Ureter (tissue), 1 donor: ENCODE measurements at regions not wholly inside any gene's neighbourhood (a gene's known extent, or its start where the extent isn't known, plus 50 kb on each side); places are given as distances from the start of the nearest gene placed in this dataset.

ENCODE experiments used
- DNase-seq: peaks from one replicate; pipeline ENCODE4 v3.0.0-alpha.2; 2020; ENCODE audit warnings: low spot score
- donor health status: DM: yes; HTN: yes; CAD: no.

DNA sequence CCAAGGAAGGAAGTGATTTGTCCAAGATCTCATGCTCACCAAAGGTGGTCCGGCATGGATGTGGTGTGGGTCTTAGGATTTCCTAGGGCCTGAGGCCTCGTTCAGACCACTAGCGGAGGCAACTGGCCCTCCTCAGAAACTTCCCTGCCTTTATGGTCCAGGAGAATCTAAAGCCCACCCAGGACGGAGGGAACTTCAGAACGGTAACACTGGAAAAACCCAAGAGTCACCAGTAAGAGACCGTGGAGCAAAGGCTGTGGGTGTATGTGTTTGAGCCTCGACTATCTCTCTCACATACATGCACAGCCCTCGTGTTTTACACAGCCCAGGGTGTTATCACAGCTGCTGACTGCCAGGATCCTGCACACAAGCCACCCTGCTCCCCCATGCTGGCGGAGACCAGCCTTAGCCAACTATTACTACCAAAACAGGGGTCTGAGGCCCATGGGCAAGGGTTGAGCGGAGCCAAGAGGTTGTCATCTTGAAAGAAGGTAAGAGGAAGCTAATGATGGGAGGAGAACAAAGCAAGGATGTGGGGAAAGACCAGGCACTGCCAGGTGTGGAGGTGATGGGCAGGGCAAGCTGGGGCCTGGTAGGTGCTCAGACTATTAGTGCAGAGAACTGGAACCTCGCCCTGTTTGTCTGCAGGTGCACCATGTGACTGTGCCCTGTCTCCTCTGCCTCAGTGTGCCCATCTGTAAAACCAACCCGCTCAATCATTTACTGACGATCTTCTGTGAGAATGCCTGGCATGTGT, 170.2 kb upstream of the ZMIZ1 start:
- no peak for DNase-seq

DNA sequence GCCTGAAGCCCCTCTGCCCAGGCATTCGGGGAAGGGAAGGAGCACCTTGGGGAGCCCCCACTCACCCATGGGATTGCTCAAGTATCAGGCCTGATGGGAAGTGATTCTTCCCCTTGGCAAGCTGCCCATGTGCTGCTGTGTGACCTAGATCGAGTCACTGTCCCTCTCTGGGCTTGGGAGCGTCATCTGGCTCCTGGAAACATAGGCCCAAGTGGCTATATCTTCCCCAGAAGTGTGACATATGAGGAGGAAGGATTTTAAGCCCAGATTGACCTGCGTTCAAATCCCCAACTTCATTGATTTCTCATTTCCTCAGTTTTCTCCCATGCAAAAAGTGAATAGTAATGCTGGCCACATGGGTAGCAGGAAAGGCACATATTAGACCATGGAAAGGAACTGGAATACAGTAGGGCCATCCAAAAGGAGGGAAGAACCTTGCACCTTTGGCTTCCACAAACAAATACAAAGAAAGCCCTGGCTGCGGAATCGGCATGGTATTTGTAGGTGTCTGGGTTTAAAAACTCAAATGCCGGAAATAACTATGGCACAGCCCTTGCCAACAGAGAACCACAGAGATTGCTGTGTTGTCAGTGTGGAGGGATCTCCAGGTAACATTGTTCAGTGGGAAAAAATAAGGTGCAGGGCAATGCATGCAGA, 169.5 kb upstream of the ZMIZ1 start:
- DNase-seq, result peak; percentile 38

DNA sequence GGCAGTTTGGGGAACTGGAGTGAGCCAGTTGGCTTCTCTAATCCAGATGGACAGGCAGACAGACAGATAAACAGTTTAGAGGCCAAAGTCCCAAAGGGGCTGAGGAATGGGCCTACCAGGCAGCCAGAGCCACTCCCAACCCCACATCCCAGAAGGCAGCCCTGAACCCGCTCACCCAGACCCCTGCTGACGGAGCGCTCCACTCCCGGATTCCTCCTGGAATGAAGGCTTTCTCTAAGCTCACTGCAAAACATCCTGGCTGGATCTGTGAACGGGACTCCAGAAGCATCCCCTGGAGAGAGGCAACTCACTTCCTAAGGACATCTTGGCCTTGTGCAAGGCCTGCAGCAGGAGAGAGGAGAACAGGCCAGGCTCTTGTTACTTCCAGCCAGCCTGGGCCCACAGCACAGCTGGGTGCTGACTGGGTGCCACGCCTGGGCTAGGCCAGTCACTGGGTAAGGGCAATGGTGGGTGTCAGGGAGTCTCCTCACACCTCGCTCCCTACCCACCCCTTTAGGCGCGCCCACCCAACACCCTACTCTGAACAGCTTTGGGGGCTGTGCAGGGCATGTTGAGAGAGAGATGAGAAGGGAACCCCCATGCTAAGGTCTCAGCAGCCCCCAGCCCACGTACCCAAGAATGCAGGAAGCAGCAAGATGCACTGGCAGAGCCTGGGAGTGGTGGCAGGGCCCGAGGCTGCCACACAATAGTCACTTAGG, 168.6 kb upstream of the ZMIZ1 start:
- DNase-seq, result peak; percentile 41

DNA sequence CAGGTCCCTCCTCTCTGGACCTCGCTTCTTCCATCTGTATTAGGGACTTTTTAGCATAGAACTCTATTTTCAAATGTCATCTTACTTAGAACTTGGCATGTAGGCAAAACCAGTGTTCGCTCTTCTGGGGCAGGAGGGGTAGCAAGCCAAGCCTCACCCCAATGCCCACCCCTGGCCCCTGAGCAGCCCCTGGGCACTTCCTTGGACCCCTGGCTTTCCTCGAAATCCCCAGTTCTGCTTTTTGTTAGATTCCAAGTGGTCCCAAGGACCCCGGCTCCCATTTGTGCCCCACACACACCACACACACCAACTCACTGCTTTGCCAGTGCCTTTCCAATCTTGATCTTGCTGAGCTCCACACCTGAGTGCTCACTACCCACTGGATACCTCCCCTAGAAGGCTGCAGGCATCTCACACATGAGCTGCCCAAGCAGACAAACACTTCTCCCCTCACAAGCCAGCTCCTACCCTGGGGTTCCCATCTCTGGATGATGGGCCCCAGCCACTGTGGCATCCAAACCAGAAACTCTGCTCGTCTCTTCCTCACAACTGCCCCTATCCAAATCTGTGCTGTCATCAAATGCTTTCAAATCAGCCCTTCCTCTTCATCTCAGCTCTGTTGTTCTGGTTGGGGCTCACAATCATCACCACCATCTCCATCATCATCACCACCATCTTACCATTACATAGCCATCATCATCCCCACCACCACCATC, 167.9 kb upstream of the ZMIZ1 start:
- no peak for DNase-seq

DNA sequence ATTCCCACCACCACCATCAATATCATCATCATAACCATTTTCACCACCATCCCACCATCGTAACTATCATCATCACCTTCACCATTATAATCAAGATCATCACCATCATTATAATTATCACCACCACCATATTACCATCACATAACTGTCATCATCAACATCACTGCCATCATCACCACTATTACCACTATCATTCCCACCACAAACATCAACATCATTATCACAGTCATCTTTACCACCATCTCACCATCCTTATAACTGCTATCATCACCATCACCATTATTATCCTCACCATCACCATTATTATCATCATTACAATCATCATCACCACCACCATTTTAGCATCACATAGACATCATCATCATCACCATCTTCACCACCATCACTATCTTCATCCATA, 167.1 kb upstream of the ZMIZ1 start:
- no peak for DNase-seq

DNA sequence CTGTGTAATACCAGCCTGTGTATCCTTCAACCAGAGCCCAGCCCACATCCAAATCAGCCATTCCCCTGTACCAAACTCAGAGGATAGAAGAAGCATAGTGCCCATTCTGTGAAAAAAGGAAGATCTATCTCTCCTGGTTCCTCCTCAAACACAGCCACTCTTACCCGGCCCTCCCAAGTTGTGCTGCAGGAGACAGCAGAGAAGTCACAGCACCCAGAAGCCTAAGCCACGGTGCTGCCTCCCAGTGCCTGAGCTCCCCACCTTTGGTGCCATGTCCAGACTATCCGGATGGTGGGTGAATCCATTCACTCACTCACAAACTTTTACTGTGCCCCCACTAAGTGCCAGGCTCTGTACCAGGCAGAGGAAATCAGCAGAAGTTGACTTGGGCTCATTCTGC, 166.0 kb upstream of the ZMIZ1 start:
- DNase-seq, result no peak

DNA sequence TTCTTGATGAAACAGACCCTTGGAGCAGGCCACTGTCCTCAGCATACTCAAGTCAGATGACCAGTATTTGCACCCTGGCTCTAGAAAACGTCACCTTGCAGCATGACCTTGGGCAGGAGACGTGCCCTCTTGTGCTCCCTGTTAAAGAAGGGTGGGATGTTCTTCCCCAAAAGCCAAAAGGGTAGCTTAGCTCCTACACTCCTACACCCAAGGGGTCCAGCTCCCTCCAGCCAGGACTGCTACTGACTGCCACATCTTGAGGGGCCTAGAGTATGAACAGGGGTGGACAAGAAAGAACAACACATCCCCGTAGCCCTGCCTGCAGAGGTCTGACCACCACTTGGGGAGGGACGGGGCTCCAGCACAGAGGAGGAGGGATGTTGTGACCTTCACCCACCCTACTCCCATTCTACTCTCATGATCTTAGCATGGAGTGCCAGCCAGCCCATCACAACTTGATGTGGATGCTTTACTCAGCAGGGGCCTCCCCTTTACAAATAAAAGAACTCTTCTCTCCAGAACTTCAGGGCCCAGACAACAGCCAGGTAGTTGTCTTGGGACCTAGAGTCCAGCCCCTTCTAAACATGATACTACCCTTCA, 165.3 kb upstream of the ZMIZ1 start:
- no peak for DNase-seq

DNA sequence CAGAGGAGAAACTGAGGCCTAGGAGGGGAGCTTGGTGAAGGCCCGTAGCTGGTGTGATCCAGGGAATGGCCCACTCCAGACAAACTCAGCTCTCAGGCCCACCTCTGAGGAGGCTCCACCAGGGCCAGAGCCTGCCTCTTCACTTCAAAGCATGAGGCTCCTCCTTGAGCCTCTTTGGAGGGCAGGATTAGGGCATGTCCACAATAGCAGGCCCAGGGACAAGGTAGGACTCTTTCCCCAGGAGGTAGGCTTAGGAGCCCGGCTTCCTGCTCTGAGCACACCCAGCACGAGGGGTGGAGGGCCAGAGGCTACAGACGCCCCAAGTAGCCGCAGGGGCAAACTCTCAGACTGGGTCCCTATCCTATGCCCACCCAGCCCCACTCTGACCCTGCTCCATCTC, 164.6 kb upstream of the ZMIZ1 start:
- no peak for DNase-seq

DNA sequence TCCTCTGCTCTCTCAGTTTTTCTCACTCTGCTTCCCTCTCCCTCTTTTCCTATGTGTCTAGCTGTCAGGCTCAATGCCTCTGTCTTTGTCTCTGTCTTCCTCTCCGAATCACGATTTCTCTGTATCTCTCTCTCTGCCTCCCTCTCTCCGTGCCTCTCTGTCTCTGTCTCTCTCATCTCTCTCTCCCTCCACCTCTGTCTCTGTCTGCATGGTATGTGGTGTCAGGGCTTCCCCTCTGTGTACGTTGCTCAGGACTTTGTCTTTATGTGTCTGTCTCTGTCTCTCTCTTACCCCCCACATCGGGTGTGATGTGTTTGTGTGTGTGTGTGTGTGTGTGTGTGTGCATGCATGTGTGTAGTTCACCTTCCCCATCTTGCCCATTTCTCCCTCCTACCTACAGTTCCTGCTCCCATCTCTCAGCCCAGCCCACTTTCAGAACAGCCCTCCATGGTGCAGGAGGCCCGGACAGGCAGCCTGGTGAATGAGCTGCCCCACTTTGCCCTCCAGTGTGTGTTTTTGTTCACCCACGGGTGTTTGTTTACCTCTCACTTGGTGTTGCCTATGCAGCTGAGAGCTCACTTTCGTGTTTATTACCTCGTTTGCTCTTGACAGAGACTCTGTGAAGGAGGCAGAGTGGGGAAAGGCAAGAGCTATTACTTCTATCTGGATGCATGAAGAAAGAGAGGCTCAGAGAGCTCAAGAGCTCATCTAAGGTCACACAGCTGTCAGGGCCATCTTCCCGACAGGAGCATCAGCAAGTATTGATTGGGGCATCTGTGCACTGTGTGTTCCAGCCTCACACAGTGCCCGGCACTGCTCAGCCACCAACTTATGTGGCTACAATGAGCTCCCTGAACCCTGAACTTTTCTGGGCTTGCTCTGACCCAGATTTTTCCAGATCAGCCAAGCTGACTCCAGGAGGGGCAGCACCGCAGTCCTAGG, 163.5 kb upstream of the ZMIZ1 start:
- DNase-seq, result no peak

DNA sequence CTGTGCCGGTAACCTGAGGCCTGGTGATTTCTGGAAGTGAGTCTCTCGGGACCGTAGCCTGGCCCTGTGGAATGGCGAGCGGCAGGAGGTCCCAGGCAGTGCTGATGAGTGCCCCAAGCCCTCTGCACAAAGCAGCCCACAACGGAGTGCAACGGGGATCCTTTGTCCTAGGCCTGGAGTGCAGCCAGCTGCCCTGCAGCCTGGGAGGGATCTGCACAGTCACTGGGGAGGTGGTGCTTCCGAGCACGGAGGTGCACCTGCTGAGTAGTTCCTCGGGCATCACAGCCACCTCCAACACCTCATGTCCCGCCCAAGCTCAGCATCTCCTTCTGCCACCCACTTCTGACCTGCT, 162.8 kb upstream of the ZMIZ1 start:
- no peak for DNase-seq

DNA sequence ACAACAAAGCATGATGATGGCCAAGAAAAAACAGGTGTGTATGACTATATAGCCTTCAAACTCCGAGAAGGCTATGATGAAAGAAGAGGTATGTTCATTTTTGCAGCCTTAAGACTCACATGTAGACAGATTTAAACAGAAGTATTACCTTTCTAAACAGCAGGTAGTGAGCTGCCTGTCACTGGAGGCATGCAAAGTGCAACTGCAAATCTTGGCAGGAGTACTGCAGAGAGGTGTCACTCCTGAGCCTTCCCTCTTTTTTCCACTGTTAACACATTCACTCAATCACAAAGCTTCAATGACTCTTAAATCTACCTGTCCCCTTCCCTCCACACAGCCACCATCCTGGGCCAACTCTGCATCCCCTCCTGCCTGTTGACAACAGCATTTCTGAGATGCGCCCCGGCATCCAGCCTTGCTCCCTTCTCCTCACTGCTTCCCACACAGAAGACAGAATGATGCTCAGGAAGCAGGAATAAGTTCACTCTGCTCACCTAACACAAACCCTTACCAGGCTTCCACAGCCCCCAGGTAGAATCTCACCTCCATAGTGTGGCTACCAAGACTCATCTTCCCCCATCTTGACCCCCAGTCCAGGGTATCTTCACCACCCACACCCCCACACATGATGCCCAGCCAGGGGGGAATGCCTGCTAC, 161.9 kb upstream of the ZMIZ1 start:
- DNase-seq, result no peak

DNA sequence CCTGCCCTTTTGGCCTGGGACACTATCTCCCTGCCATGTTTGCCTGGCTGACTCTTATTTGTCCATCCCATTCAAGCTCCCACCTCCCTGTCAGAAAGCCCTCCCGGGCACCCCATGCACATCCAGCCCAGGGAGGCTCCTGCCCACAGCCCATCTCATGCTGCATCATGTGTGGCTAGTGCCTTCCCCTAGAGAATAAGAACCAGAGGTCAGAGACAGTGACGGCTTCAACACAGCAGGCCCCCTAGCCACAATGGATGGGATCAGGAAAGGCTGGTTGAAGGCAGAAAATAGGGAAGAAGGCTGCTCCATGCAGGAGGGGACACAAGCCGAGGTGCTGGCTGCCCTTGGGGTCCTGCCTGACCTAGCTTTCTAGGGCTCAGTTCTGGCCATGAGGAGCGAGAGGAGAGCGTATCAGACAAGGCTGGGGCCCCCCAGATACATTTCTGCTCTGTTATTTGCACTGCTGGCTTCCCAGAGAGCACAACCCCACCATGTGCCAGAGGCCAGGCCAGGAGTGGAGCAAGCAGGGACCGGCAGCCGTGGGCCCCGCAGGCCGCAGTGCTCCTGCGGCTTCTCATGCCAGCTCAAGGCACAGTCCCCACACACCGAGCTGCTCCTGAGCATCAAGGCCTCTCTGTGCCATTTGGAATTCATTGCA, 161.1 kb upstream of the ZMIZ1 start:
- DNase-seq, result no peak

DNA sequence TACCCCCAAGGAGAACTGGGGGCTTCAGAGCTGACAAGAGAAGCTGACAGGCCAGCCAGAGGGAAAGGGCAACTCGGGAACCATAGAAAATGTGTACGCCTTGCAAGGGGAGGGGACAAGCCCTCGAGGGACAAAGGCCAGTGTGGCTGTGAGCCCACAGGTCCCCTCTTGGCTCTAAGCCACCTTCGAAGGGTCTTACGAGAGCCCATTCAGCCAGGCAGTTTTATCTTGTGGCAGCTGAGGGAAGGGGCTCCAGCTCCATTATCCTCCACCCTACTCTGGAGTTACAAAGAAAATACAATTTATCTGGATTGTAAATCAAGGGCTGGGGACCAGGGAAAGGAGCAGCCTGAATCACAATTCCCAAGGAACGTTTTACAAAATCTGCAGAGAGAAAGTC, 159.5 kb upstream of the ZMIZ1 start:
- DNase-seq, result no peak

DNA sequence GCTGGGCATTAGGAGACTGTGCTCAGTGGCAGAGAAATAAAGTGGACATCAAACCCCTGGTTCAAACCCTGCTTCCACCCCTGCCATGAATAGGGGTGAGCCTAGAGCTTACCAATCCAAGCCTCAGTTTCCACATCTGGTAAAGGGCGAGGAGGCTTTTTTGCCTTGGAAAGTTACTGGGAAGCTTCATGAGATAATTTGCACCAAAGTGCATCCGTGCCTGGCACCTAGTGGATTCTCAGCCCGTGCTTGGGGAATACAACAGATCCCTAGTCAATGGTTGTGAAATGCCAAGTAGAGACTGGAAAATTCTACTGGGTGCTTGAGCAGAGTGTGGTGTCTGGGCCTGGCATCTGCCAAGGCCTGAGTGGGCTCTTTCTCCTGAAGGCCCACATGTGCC, 158.7 kb upstream of the ZMIZ1 start:
- DNase-seq, result no peak

DNA sequence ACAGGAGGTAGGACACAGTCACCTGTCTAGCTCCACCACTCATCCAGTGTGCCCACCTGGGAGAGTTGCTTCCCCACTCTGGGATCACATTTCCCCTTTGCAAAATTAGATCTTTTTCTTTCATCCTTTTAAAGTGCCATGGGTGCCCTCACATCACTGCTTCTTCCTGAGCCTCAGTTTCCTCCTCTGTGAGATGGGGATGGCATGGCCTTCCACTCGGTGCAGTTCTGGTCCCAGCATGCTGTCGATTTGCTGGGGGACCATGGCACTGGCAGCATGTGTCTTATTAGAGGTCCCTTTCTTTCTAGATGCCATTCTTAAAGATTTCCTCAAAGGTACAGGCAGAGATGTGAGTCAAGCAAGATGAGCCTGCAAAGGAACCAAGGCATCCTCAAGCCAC, 158.3 kb upstream of the ZMIZ1 start:
- DNase-seq, result no peak

DNA sequence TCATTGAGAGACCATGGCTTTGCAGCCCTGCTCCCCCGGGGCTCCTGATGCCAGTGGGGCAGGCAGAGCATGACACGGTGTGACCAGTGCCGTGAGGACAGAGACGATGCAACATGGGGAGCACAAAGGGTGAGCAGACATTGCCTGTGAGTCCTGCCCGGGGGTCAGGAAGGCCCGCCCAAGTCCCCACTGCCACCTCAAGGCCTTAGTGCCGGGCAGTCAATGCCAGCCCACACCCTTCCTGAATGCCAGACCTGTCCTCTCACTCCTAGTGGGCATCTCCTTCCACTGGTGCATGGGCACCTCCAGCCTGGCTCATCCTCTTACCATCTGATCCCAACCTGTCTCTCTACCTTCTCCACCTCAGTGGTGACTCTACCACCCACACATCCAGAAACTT, 157.9 kb upstream of the ZMIZ1 start:
- DNase-seq, result no peak

DNA sequence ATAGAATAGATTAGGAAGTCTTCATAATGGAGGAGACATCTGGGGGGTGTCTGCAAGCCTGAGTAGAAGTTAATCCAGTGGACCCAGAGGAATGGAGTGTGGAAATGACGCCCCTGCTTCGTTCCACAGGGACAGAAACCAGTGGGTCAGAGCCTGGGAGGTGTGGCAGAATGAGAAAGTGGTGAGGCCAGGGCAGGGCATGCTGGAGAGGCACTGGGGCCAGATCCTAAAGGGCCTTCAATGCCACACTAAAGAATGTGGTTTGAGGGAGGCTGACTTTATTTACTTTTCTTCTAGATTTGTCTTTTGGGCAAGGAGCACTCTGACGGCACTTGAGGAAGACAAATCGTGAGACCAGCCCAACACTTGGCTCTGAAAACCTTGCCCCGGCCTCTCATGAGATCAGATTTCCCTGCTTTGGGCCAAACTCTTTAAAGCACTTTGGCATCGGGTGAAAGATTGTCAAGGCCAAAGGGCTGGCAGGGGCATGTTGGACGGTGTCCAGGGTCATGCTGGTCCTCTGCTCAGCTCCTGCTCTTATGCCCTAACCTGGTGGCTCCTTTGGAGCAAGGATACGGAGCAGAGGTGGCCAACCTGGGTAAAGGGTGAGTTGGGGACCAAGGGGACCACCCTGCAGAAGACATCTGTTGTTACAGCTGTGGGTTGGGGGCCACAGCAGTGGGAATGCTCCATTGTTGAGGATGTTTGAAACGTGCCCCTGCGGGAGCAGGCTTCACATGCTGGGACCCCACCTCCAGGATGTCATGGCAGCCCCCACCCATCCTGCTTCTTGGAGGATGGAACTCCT, 157.0 kb upstream of the ZMIZ1 start:
- no peak for DNase-seq

DNA sequence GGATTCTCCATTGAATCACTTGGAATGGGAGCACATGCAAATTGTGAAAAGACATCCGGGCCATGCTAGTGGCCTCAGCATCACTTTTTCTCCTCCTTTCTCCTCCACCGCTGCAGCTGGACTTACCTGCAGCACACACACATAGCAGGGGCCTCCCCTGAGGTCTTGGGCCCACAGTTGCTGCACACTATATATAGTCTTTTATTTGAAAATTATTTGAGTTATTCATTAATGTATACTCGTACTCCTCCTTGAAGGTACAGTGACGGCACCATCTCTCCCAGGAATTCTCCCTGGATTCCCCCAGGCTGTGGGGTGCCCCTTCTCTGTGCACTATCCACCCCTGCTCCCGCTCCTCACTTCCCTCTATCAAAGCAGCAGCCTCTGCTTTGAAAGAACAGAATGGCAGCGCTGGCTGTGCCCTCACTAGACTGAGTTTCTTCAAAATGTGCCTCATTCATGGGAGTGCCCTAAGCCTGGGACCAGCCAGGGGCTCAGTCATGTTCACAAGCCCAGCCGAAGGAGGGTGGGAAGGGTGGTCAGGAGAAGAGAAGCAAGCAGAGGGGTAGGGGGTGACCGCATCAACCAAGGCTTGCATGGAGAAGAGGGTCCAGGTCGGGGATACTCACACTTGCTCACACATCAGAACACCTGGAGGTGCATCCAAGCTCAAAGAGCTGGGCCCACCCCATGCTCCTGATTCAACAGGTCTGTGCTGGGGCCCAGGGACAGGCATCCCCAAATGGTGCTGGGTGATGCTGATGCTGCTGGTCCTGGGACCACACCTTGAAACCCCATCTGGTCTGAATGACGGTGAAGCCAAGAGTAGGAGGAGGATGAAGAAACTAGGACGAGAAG, 156.2 kb upstream of the ZMIZ1 start:
- DNase-seq, result no peak
